Astrocyte (in vitro differentiated cells and primary cell): ENCODE measurements at regions not wholly inside any gene's neighbourhood (a gene's known extent, or its start where the extent isn't known, plus 50 kb on each side); places are given as distances from the start of the nearest gene placed in this dataset.

Source experiments
- DNase-seq: peaks from one replicate; pipeline ENCODE4 v3.0.0-alpha.2; 2010; ENCODE audit warnings: low read depth
- FAIRE-seq: peaks from 2 replicates; lab custom pipeline; 2011; peaks lifted over from hg19 to GRCh38; lab: Jason Lieb, UNC
- H2AFZ ChIP-seq: 2 replicates; pipeline ENCODE4 v1.6.0; 2012; ENCODE audit warnings: low read depth, low read length, inconsistent platforms
- H3K27ac ChIP-seq: 2 replicates; pipeline ENCODE4 v1.5.1; 2011; ENCODE audit warnings: low read depth, low read length, inconsistent platforms
- H3K27me3 ChIP-seq: 2 replicates; pipeline ENCODE4 v1.6.0; 2011; ENCODE audit warnings: low read length, inconsistent platforms; ENCODE audit not compliant: insufficient read depth
- H3K36me3 ChIP-seq: 2 replicates; pipeline ENCODE4 v1.5.1; 2011; ENCODE audit warnings: low read length, inconsistent platforms; ENCODE audit not compliant: insufficient read depth
- H3K4me1 ChIP-seq: 2 replicates; pipeline ENCODE4 v1.5.1; 2011; ENCODE audit warnings: low read length, inconsistent platforms; ENCODE audit not compliant: insufficient read depth
- H3K4me2 ChIP-seq: 2 replicates; pipeline ENCODE4 v1.6.0; 2012; ENCODE audit warnings: low read length, inconsistent platforms
- H3K4me3 ChIP-seq: 2 replicates; pipeline ENCODE4 v1.5.1; 2011; ENCODE audit warnings: low read depth, mild to moderate bottlenecking, low read length, inconsistent platforms; ENCODE audit not compliant: insufficient read depth
- H3K79me2 ChIP-seq: 2 replicates; pipeline ENCODE4 v1.6.0; 2012; ENCODE audit warnings: mild to moderate bottlenecking, low read length, inconsistent platforms; ENCODE audit not compliant: insufficient read depth
- H3K9ac ChIP-seq: 2 replicates; pipeline ENCODE4 v1.6.0; 2012; ENCODE audit warnings: mild to moderate bottlenecking, low read length, inconsistent platforms
- H3K9me3 ChIP-seq: 2 replicates; pipeline ENCODE4 v1.5.1; 2012; ENCODE audit warnings: low read depth, mild to moderate bottlenecking, low read length, inconsistent platforms; ENCODE audit not compliant: insufficient read depth
- H4K20me1 ChIP-seq: 2 replicates; pipeline ENCODE4 v1.6.0; 2012; ENCODE audit warnings: low read length, inconsistent platforms; ENCODE audit not compliant: insufficient read depth
- H3K27ac Mint-ChIP-seq: one replicate; pipeline ENCODE4 v1.8.0; 2021; ENCODE audit warnings: mild to moderate bottlenecking, mixed read lengths; ENCODE audit not compliant: unreplicated experiment
- H3K27me3 Mint-ChIP-seq: one replicate; pipeline ENCODE4 v1.8.0; 2021; ENCODE audit warnings: low read depth, mixed read lengths; ENCODE audit not compliant: unreplicated experiment
- H3K36me3 Mint-ChIP-seq: one replicate; pipeline ENCODE4 v1.8.0; 2021; ENCODE audit warnings: low read depth, mixed read lengths; ENCODE audit not compliant: unreplicated experiment
- H3K4me1 Mint-ChIP-seq: one replicate; pipeline ENCODE4 v1.8.0; 2021; ENCODE audit warnings: low read depth, mixed read lengths; ENCODE audit not compliant: unreplicated experiment
- H3K4me3 Mint-ChIP-seq: one replicate; pipeline ENCODE4 v1.8.0; 2021; ENCODE audit warnings: mild to moderate bottlenecking, moderate library complexity, mixed read lengths; ENCODE audit not compliant: unreplicated experiment
- H3K9me3 Mint-ChIP-seq: one replicate; pipeline ENCODE4 v1.8.0; 2021; ENCODE audit warnings: mild to moderate bottlenecking, mixed read lengths; ENCODE audit not compliant: unreplicated experiment
- EZH2 ChIP-seq: IDR thresholded peaks from 2 replicates; pipeline ENCODE4 v1.6.1; 2012; ENCODE audit warnings: mild to moderate bottlenecking, low read length, inconsistent platforms; ENCODE audit not compliant: insufficient read depth
- TF ChIP-seq, protein P1 (sequence below): IDR thresholded peaks from 2 replicates; pipeline ENCODE4 v1.5.1; 2011; ENCODE audit warnings: low read depth, mild to moderate bottlenecking, inconsistent platforms, low read length, moderate library complexity; ENCODE audit not compliant: insufficient read depth

DNA sequence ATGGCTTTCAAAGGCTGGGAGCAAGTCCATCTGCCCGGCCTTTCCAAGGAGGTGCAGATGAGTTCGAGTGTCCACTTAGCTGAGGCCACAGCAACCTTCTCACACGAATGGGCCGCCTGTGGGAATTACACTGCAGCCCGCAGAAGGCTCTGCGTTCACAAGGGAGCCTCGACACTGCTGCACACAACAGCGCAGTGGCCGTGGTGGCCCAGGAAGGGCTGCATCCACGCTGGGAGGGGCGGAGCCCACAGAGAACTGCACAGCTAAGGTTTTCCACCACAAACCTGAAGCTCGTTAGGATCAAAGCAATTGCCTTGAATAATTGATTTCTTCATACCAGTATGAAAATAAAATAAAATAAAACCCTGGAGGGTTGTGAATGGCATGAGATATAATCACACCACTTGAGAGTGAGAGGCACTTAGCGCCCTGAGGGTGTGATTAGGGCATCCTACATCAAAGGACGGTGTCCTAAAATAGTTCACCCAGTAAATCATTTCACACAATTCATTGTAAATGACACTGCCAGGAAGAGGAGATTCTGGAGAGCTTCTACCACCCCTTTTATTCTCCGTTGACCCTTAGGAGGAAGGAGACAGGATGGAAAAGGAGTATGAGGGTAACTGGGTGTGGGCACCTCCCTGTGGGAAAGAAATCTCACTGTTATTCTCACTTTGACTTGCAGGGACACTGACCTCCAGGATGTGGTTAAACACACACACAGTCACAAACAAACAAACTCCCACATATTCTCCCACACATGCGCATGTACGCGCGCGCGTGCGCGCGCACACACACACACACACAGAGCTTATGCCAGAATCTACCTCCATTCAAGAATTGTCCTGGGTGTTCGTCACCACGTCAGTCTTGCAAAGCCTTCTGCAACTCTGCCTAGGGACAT, 256.6 kb upstream of the ID2 start:
- DNase-seq = no peak
- H3K27ac ChIP-seq = no peak overlapping the region
- TF ChIP-seq, protein P1, sequence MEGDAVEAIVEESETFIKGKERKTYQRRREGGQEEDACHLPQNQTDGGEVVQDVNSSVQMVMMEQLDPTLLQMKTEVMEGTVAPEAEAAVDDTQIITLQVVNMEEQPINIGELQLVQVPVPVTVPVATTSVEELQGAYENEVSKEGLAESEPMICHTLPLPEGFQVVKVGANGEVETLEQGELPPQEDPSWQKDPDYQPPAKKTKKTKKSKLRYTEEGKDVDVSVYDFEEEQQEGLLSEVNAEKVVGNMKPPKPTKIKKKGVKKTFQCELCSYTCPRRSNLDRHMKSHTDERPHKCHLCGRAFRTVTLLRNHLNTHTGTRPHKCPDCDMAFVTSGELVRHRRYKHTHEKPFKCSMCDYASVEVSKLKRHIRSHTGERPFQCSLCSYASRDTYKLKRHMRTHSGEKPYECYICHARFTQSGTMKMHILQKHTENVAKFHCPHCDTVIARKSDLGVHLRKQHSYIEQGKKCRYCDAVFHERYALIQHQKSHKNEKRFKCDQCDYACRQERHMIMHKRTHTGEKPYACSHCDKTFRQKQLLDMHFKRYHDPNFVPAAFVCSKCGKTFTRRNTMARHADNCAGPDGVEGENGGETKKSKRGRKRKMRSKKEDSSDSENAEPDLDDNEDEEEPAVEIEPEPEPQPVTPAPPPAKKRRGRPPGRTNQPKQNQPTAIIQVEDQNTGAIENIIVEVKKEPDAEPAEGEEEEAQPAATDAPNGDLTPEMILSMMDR = no peak
- TF ChIP-seq EZH2 = no peak
- no peak overlapping the region for H2AFZ ChIP-seq
- Mint-ChIP-seq H3K4me3 (no peak overlapping the region), H3K4me1 (no peaks in the 10 kb centered on the region), H3K27ac (no peak overlapping the region), H3K9me3 (peaks cover 1% of the 10 kb centered on the region), H3K27me3 (peaks cover 7% of the 10 kb centered on the region), H3K36me3 (peaks cover 2% of the 10 kb centered on the region)
- H3K9ac ChIP-seq = no peak overlapping the region
- no peak for FAIRE-seq
- no peak overlapping the region for H3K4me2 ChIP-seq
- no peaks in the 10 kb centered on the region for H3K36me3 ChIP-seq
- no peaks in the 10 kb centered on the region for H3K27me3 ChIP-seq
- no peaks in the 10 kb centered on the region for H3K79me2 ChIP-seq
- no peaks in the 10 kb centered on the region for H3K4me1 ChIP-seq
- no peaks in the 10 kb centered on the region for H4K20me1 ChIP-seq
- no peak overlapping the region for H3K4me3 ChIP-seq
- no peaks in the 10 kb centered on the region for H3K9me3 ChIP-seq

DNA sequence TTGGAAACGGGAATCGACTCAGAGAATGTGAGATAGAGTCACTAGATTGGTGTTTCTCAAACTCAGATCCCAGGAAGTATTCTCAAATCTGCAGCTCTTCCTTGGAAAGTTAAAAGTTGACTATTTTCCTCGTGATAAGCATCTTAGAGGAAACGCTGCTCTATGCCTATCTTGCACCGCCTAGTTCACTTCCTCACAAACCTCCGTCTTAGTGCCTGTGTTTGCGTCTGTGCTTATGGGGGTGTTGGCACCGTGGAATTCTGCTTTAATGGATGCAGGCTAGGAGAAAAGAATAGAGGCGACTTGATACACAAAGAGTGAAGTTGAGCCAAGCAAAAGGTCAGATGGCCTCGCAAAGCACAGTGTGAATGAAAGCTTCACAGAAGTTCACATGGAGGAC, 255.3 kb upstream of the ID2 start:
- Histone ChIP-seq H3K27me3 (no peaks in the 10 kb centered on the region), H3K9ac (no peak overlapping the region), H3K27ac (no peak overlapping the region), H2AFZ (no peak overlapping the region), H3K4me1 (no peaks in the 10 kb centered on the region), H3K36me3 (no peaks in the 10 kb centered on the region), H3K4me3 (no peak overlapping the region), H3K9me3 (no peaks in the 10 kb centered on the region), H3K79me2 (no peaks in the 10 kb centered on the region), H4K20me1 (no peaks in the 10 kb centered on the region), H3K4me2 (no peak overlapping the region)
- Mint-ChIP-seq H3K27me3 (peaks cover 4% of the 10 kb centered on the region), H3K4me1 (no peaks in the 10 kb centered on the region), H3K9me3 (peaks cover 1% of the 10 kb centered on the region), H3K27ac (no peak overlapping the region), H3K4me3 (no peak overlapping the region), H3K36me3 (peaks cover 3% of the 10 kb centered on the region)
- FAIRE-seq (no peak), DNase-seq (no peak)
- TF ChIP-seq EZH2 = no peak
- TF ChIP-seq, protein P1 = no peak

DNA sequence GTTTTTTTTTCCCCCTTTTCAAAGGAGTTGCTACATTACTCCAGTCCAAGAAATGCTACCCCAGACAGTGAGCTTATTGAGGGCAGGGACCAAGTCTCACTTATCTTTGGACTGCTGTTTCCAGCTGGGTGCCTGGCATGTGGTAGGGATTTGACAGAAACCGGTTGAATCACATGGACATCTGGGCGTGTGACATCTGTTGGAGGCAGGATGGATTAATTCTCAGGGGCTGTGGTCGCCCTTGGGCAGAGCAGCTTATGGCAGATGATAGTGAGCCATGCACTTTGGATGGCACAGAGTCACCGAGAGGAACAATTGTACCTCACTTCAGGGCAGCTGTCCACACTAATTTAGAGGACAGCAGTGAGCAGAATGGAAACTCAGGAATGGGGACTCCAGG, 254.6 kb upstream of the ID2 start:
- no peak for FAIRE-seq
- no peaks in the 10 kb centered on the region for H4K20me1 ChIP-seq
- DNase-seq = no peak
- TF ChIP-seq, protein P1 = no peak
- TF ChIP-seq EZH2 = no peak
- H3K4me2 ChIP-seq = no peak overlapping the region
- no peak overlapping the region for H3K27ac ChIP-seq
- H2AFZ ChIP-seq = no peak overlapping the region
- Mint-ChIP-seq H3K27ac (no peak overlapping the region), H3K4me3 (no peak overlapping the region), H3K4me1 (no peaks in the 10 kb centered on the region), H3K9me3 (no peaks in the 10 kb centered on the region), H3K36me3 (peaks cover 3% of the 10 kb centered on the region), H3K27me3 (peaks cover 2% of the 10 kb centered on the region)
- H3K79me2 ChIP-seq = no peaks in the 10 kb centered on the region
- H3K4me1 ChIP-seq = no peaks in the 10 kb centered on the region
- H3K4me3 ChIP-seq = no peak overlapping the region
- H3K36me3 ChIP-seq = no peaks in the 10 kb centered on the region
- no peak overlapping the region for H3K9ac ChIP-seq
- no peaks in the 10 kb centered on the region for H3K9me3 ChIP-seq
- H3K27me3 ChIP-seq = no peaks in the 10 kb centered on the region
